Type B pancreatic cell (in vitro differentiated cells): ENCODE measurements at regions not wholly inside any gene's neighbourhood (a gene's known extent, or its start where the extent isn't known, plus 50 kb on each side); places are given as distances from the start of the nearest gene placed in this dataset.

Experiments used
- DNase-seq: peaks from one replicate; pipeline ENCODE4 v3.0.0; 2021; ENCODE audit warnings: mixed read lengths; ENCODE audit not compliant: unreplicated experiment; ENCODE audit errors: extremely low spot score
- H3K27ac Mint-ChIP-seq: 2 replicates; pipeline ENCODE4 v1.8.0; 2021; ENCODE audit warnings: mild to moderate bottlenecking, mixed read lengths
- H3K27me3 Mint-ChIP-seq: 2 replicates; pipeline ENCODE4 v1.8.0; 2021; ENCODE audit warnings: mixed read lengths
- H3K36me3 Mint-ChIP-seq: 2 replicates; pipeline ENCODE4 v1.8.0; 2021; ENCODE audit warnings: mixed read lengths
- H3K4me1 Mint-ChIP-seq: one replicate; pipeline ENCODE4 v1.8.0; 2021; ENCODE audit warnings: mixed read lengths; ENCODE audit not compliant: unreplicated experiment
- H3K4me3 Mint-ChIP-seq: 2 replicates; pipeline ENCODE4 v1.8.0; 2021; ENCODE audit warnings: mild to moderate bottlenecking, mixed read lengths
- H3K9me3 Mint-ChIP-seq: 2 replicates; pipeline ENCODE4 v1.8.0; 2021; ENCODE audit warnings: mixed read lengths
- TF ChIP-seq, protein P1 (sequence below): fragments of 200-600 bp; sonication (generic); conservative IDR thresholded peaks from 2 replicates; pipeline ENCODE4 v1.5.0; 2021; ENCODE audit warnings: antibody characterized with exemption, mild to moderate bottlenecking

DNA sequence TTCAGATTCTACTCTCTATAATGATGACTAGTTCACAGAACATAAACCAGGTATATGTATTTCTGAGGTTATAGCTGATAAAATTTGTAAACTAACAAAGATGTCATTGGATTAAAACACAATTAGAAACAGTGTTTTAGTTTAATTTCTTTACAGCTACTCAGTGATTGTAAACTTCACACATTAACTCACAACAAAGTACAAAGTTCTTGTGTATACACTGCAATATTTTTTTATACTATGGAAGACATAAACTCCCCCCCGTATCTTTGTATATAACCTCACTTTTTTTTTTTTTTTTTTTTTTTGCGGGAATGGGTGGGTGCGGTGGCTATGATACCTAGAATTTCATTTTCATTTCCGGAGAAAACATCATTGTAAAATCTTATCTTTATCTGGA, 1043.2 kb downstream of the PCDH18 start:
- DNase-seq: no peak
- Mint-ChIP-seq H3K4me3 (no peak overlapping the region), H3K36me3 (no peaks in the 10 kb centered on the region), H3K27me3 (no peaks in the 10 kb centered on the region), H3K4me1 (no peaks in the 10 kb centered on the region), H3K9me3 (no peaks in the 10 kb centered on the region), H3K27ac (no peak overlapping the region)
- TF ChIP-seq, protein P1, sequence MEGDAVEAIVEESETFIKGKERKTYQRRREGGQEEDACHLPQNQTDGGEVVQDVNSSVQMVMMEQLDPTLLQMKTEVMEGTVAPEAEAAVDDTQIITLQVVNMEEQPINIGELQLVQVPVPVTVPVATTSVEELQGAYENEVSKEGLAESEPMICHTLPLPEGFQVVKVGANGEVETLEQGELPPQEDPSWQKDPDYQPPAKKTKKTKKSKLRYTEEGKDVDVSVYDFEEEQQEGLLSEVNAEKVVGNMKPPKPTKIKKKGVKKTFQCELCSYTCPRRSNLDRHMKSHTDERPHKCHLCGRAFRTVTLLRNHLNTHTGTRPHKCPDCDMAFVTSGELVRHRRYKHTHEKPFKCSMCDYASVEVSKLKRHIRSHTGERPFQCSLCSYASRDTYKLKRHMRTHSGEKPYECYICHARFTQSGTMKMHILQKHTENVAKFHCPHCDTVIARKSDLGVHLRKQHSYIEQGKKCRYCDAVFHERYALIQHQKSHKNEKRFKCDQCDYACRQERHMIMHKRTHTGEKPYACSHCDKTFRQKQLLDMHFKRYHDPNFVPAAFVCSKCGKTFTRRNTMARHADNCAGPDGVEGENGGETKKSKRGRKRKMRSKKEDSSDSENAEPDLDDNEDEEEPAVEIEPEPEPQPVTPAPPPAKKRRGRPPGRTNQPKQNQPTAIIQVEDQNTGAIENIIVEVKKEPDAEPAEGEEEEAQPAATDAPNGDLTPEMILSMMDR: no peak

DNA sequence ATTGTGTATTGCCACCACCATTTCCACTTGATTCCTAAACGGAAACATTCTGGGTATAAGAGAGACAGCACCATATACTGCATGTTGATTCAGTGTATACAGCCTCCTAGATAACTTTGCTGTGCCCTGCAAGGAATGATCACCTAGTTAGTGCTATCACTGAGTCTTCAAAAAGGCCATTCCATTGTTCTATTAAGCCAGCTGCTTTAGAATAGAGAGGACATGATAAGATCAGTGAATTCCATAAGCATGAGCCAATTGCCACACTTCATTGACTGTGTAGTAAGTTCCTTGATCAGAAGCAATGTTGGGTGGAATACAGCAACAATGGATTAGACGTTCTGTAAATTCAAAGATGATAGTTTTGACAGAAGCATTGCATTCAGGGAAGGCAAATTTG, 1047.3 kb downstream of the PCDH18 start:
- H3K27me3 Mint-ChIP-seq: no peaks in the 10 kb centered on the region
- H3K36me3 Mint-ChIP-seq: no peaks in the 10 kb centered on the region
- no peaks in the 10 kb centered on the region for H3K9me3 Mint-ChIP-seq
- H3K4me3 Mint-ChIP-seq: no peak overlapping the region
- no peaks in the 10 kb centered on the region for H3K4me1 Mint-ChIP-seq
- no peak overlapping the region for H3K27ac Mint-ChIP-seq
- TF ChIP-seq, protein P1: no peak
- DNase-seq: no peak

DNA sequence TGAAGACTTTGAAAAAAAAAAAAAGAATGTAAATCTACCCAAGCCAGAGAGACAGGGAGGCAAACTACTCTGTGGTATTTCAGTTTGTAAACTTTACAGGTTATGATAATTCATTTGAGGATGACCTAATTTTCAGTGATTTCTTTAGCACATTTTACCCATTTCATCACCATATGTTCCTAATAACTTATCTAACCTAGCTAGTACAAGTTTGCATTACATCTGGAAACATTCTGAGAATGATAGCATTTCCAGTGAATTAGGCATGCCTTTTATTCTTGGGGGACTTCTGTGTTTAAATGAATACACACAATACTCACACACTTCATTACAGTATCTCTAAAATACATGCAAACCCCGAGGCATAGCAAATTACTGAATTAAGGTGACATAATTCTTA, 1055.5 kb downstream of the PCDH18 start:
- no peaks in the 10 kb centered on the region for H3K9me3 Mint-ChIP-seq
- H3K4me3 Mint-ChIP-seq: no peak overlapping the region
- H3K4me1 Mint-ChIP-seq: no peaks in the 10 kb centered on the region
- H3K27ac Mint-ChIP-seq: no peak overlapping the region
- TF ChIP-seq, protein P1: no peak
- no peaks in the 10 kb centered on the region for H3K27me3 Mint-ChIP-seq
- no peaks in the 10 kb centered on the region for H3K36me3 Mint-ChIP-seq
- no peak for DNase-seq

DNA sequence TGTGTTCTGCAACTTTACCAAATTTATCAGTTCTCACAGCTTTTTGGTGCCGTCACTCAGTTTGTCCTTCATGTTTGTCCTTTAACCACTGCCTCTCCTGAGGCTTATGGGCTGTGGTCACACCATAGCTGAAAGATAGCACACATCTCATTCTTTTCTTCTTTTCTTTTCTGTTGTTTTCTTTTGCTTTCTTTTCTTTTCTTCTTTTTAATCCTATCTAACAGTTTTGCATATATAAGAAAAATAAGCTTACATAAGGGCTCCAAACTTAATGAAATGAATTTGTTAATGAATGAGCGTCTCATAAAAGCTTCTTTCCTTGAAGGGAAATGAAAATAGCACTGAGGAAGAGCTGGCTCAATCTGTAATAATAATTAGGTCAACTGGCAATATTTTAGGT, 1061.2 kb downstream of the PCDH18 start:
- no peaks in the 10 kb centered on the region for H3K36me3 Mint-ChIP-seq
- no peak overlapping the region for H3K27ac Mint-ChIP-seq
- peaks cover 4% of the 10 kb centered on the region for H3K9me3 Mint-ChIP-seq
- H3K4me1 Mint-ChIP-seq: no peaks in the 10 kb centered on the region
- H3K4me3 Mint-ChIP-seq: no peak overlapping the region
- TF ChIP-seq, protein P1: no peak
- no peak for DNase-seq
- no peaks in the 10 kb centered on the region for H3K27me3 Mint-ChIP-seq

DNA sequence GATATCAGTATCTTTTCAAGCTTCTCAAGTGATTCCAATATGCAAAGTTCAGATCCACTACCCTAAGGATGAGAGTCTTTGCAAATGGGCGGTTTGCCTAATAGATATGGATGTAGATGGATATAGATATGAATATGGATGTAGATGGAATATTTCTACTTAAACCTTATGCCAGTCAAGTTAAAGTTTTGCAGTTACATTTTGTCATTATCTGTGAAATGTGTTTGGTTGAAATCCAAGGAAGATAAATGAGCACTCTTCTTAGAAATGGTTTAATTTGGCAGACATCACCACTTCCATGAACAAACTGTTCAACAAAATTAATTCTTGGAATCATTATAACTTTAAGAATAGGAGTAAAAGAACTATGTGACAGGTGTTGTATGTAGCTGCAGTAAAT, 1066.6 kb downstream of the PCDH18 start:
- DNase-seq: no peak
- H3K27ac Mint-ChIP-seq: no peak overlapping the region
- TF ChIP-seq, protein P1: no peak
- H3K9me3 Mint-ChIP-seq: peaks cover 4% of the 10 kb centered on the region
- no peaks in the 10 kb centered on the region for H3K36me3 Mint-ChIP-seq
- no peak overlapping the region for H3K4me3 Mint-ChIP-seq
- H3K27me3 Mint-ChIP-seq: no peaks in the 10 kb centered on the region
- no peaks in the 10 kb centered on the region for H3K4me1 Mint-ChIP-seq

DNA sequence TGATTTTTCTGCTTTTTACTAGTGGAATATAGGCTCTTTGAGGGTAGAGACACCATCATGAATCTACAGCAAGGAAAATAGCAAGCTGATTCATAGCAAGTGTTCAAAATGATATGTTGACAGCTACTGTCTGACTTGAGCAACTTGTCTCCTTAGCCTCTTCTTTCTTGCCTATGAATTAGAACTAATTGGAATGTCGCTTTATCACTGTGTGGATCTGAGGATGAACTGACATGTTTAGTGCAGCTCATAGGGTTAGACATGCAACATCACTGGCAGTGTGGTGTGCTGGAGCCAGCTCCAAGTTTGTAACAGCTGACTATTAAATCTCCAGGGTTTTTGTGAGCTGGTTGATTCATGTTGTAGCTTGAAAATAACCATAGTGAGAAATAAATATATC, 1068.4 kb downstream of the PCDH18 start:
- TF ChIP-seq, protein P1: no peak
- H3K4me1 Mint-ChIP-seq: no peaks in the 10 kb centered on the region
- H3K4me3 Mint-ChIP-seq: no peak overlapping the region
- DNase-seq: no peak
- H3K36me3 Mint-ChIP-seq: no peaks in the 10 kb centered on the region
- H3K27ac Mint-ChIP-seq: no peak overlapping the region
- H3K27me3 Mint-ChIP-seq: no peaks in the 10 kb centered on the region
- no peaks in the 10 kb centered on the region for H3K9me3 Mint-ChIP-seq
